H9 (cell line): ENCODE measurements at regions not wholly inside any gene's neighbourhood (a gene's known extent, or its start where the extent isn't known, plus 50 kb on each side); places are given as distances from the start of the nearest gene placed in this dataset.

Experiments used
- DNase-seq: peaks from one replicate; pipeline ENCODE4 v3.0.0-alpha.2; 2017
- H2AFZ ChIP-seq: one replicate; pipeline ENCODE4 v1.6.1; 2013; ENCODE audit warnings: mild to moderate bottlenecking, low read length, control low read depth, moderate library complexity
- H2AK5ac ChIP-seq: 2 replicates; pipeline ENCODE4 v1.6.1; 2013; ENCODE audit warnings: low read length, control low read depth, mixed read lengths; ENCODE audit not compliant: insufficient read length
- H2BK120ac ChIP-seq: one replicate; pipeline ENCODE4 v1.6.1; 2013; ENCODE audit warnings: low read depth, mild to moderate bottlenecking, low read length, control low read depth, inconsistent platforms; ENCODE audit not compliant: poor library complexity, severe bottlenecking
- H2BK12ac ChIP-seq: 2 replicates; pipeline ENCODE4 v1.6.1; 2013; ENCODE audit warnings: low read length, control low read depth, mixed read lengths, low read depth; ENCODE audit not compliant: insufficient read length
- H2BK15ac ChIP-seq: 2 replicates; pipeline ENCODE4 v1.6.1; 2013; ENCODE audit warnings: low read depth, low read length, control low read depth
- H2BK20ac ChIP-seq: one replicate; pipeline ENCODE4 v1.6.1; 2013; ENCODE audit warnings: low read depth, mild to moderate bottlenecking, low read length, control low read depth, inconsistent platforms; ENCODE audit not compliant: poor library complexity, severe bottlenecking
- H2BK5ac ChIP-seq: 2 replicates; pipeline ENCODE4 v1.6.1; 2013; ENCODE audit warnings: low read length, control low read depth, mixed read lengths; ENCODE audit not compliant: insufficient read length
- H3K14ac ChIP-seq: 2 replicates; pipeline ENCODE4 v1.6.1; 2013; ENCODE audit warnings: low read length, control low read depth; ENCODE audit not compliant: insufficient read depth
- H3K18ac ChIP-seq: 2 replicates; pipeline ENCODE4 v1.6.1; 2013; ENCODE audit warnings: low read depth, mild to moderate bottlenecking, mixed read lengths, low read length, control low read depth; ENCODE audit not compliant: insufficient read length
- H3K23ac ChIP-seq: 2 replicates; pipeline ENCODE4 v1.6.1; 2013; ENCODE audit warnings: low read length, control low read depth, mixed read lengths, low read depth; ENCODE audit not compliant: insufficient read length
- H3K23me2 ChIP-seq: 2 replicates; pipeline ENCODE4 v1.6.1; 2013; ENCODE audit warnings: low read depth, mild to moderate bottlenecking, mixed read lengths, low read length, control low read depth; ENCODE audit not compliant: insufficient read length, poor library complexity, severe bottlenecking
- H3K27ac ChIP-seq: 2 replicates; pipeline ENCODE4 v1.5.1; 2013; ENCODE audit warnings: low read length, control low read depth, mixed read lengths, low read depth; ENCODE audit not compliant: insufficient read length
- H3K27me3 ChIP-seq: 2 replicates; pipeline ENCODE4 v1.6.1; 2013; ENCODE audit warnings: low read length, control low read depth, inconsistent platforms; ENCODE audit not compliant: insufficient read depth
- H3K4ac ChIP-seq: 2 replicates; pipeline ENCODE4 v1.6.1; 2013; ENCODE audit warnings: low read depth, mild to moderate bottlenecking, control low read depth, inconsistent platforms, low read length, moderate library complexity
- H3K4me1 ChIP-seq: 2 replicates; pipeline ENCODE4 v1.6.1; 2013; ENCODE audit warnings: low read length, control low read depth, inconsistent platforms; ENCODE audit not compliant: insufficient read depth
- H3K4me2 ChIP-seq: 2 replicates; pipeline ENCODE4 v1.6.1; 2013; ENCODE audit warnings: low read length, control low read depth, mixed read lengths; ENCODE audit not compliant: insufficient read length, insufficient read depth
- H3K56ac ChIP-seq: 2 replicates; pipeline ENCODE4 v1.6.1; 2013; ENCODE audit warnings: low read depth, mild to moderate bottlenecking, mixed read lengths, low read length, control low read depth; ENCODE audit not compliant: insufficient read length
- H3K79me1 ChIP-seq: 2 replicates; pipeline ENCODE4 v1.6.1; 2013; ENCODE audit warnings: low read depth, mild to moderate bottlenecking, moderate library complexity, low read length, control low read depth, inconsistent platforms; ENCODE audit not compliant: insufficient read depth, poor library complexity, severe bottlenecking
- H3K79me2 ChIP-seq: 2 replicates; pipeline ENCODE4 v1.6.1; 2013; ENCODE audit warnings: low read length, control low read depth, inconsistent platforms; ENCODE audit not compliant: insufficient read depth
- H3K9ac ChIP-seq: 2 replicates; pipeline ENCODE4 v1.6.1; 2013; ENCODE audit warnings: low read length, control low read depth, mixed read lengths; ENCODE audit not compliant: insufficient read length; ENCODE audit errors: extremely low read depth
- H3K9me3 ChIP-seq: one replicate; pipeline ENCODE4 v1.6.1; 2013; ENCODE audit warnings: low read depth, low read length, inconsistent platforms; ENCODE audit not compliant: control insufficient read depth
- H3T11ph ChIP-seq: one replicate; pipeline ENCODE4 v1.6.1; 2013; ENCODE audit warnings: mild to moderate bottlenecking, low read length, control low read depth, inconsistent platforms
- H4K20me1 ChIP-seq: one replicate; pipeline ENCODE4 v1.6.1; 2013; ENCODE audit not compliant: control insufficient read depth, insufficient read length, insufficient read depth
- H4K5ac ChIP-seq: 2 replicates; pipeline ENCODE4 v1.6.1; 2013; ENCODE audit warnings: low read depth, mild to moderate bottlenecking, mixed read lengths, low read length, control low read depth; ENCODE audit not compliant: insufficient read length
- H4K8ac ChIP-seq: replicated peaks from 2 replicates; pipeline ENCODE4 v1.6.1; 2013; ENCODE audit warnings: low read length, control low read depth, mixed read lengths, low read depth; ENCODE audit not compliant: insufficient read length
- H4K91ac ChIP-seq: 2 replicates; pipeline ENCODE4 v1.6.1; 2013; ENCODE audit warnings: low read depth, mild to moderate bottlenecking, moderate library complexity, mixed read lengths, low read length, control low read depth; ENCODE audit not compliant: insufficient read length
- H3K27ac Mint-ChIP-seq, 3 experiments: 2 replicates in 2 of 3; 3 replicates in 1 of 3; pipeline ENCODE4 v1.8.0; 2020 to 2021; ENCODE audit warnings: mixed read lengths in 3 of 3, mild to moderate bottlenecking in 1 of 3, moderate library complexity in 1 of 3
- H3K27me3 Mint-ChIP-seq: 2 replicates; pipeline ENCODE4 v1.8.0; 2021; ENCODE audit warnings: low read depth, mild to moderate bottlenecking, moderate library complexity, mixed read lengths
- H3K36me3 Mint-ChIP-seq, 3 experiments: 2 replicates in 2 of 3; 3 replicates in 1 of 3; pipeline ENCODE4 v1.8.0; 2020 to 2021; ENCODE audit warnings: low read depth in 3 of 3, mixed read lengths in 3 of 3; ENCODE audit not compliant: insufficient read depth in 1 of 3
- H3K4me1 Mint-ChIP-seq, 2 experiments: 2 replicates each; pipeline ENCODE4 v1.8.0; 2020; ENCODE audit warnings: mixed read lengths in 2 of 2
- H3K4me3 Mint-ChIP-seq, 2 experiments: 2 replicates in 1 of 2; 3 replicates in 1 of 2; pipeline ENCODE4 v1.8.0; 2020 to 2021; ENCODE audit warnings: mild to moderate bottlenecking in 2 of 2, mixed read lengths in 2 of 2, moderate library complexity in 1 of 2
- H3K9me3 Mint-ChIP-seq, 2 experiments: 2 replicates in 1 of 2; 3 replicates in 1 of 2; pipeline ENCODE4 v1.8.0; 2020; ENCODE audit warnings: mild to moderate bottlenecking in 2 of 2, mixed read lengths in 2 of 2, moderate library complexity in 1 of 2
- WGBS: extraction: QIAGEN DNeasy Blood & Tissue Kit; methylation state at CpG from one replicate; pipeline ENCODE4 v1.1.7; 2013; ENCODE audit warnings: missing lambda C conversion rate, low lambda C conversion rate, mixed read lengths; ENCODE audit not compliant: insufficient read length; ENCODE audit errors: extremely low coverage; 5-methylcytosine and 5-hydroxymethylcytosine counted together
- TF ChIP-seq, protein P1 (sequence below): fragments of 200-600 bp; sonication (generic); conservative IDR thresholded peaks from 3 replicates; pipeline ENCODE4 v1.8.0; 2021; ENCODE audit warnings: antibody characterized with exemption, mild to moderate bottlenecking

DNA sequence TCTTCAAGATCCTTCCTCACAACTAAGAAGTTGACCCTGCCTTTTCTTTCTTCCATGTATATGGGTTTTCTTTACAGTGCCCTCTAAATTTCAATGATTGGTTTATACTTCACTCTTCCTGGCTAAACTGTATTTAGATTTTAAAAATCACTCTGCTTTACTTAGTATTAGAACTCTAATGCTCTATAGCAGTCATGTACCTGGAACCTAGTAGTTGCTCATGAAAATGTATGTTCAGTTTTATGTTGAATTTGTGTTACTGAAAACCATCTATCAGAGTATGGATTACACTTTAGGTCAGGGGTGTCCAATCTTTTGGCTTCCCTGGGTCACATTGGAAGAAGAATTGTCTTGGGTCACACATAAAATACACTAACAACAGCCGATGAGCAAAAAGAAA lies 1024.3 kb downstream of the NR2F1-AS1 start:
- no peak overlapping the region for H3K27ac ChIP-seq

More for the DNA sequence above, 1024.3 kb downstream of the NR2F1-AS1 start:
- H4K91ac ChIP-seq, result no peak overlapping the region
- H2BK20ac ChIP-seq, result no peak overlapping the region
- no peak overlapping the region for H4K8ac ChIP-seq
- TF ChIP-seq, protein P1, sequence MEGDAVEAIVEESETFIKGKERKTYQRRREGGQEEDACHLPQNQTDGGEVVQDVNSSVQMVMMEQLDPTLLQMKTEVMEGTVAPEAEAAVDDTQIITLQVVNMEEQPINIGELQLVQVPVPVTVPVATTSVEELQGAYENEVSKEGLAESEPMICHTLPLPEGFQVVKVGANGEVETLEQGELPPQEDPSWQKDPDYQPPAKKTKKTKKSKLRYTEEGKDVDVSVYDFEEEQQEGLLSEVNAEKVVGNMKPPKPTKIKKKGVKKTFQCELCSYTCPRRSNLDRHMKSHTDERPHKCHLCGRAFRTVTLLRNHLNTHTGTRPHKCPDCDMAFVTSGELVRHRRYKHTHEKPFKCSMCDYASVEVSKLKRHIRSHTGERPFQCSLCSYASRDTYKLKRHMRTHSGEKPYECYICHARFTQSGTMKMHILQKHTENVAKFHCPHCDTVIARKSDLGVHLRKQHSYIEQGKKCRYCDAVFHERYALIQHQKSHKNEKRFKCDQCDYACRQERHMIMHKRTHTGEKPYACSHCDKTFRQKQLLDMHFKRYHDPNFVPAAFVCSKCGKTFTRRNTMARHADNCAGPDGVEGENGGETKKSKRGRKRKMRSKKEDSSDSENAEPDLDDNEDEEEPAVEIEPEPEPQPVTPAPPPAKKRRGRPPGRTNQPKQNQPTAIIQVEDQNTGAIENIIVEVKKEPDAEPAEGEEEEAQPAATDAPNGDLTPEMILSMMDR, result no peak
- no peak for DNase-seq
- no peak overlapping the region for H3K4ac ChIP-seq
- H3K56ac ChIP-seq, result no peak overlapping the region
- no peaks in the 10 kb centered on the region for H3K79me2 ChIP-seq
- H3K9ac ChIP-seq, result no peak overlapping the region
- no peak overlapping the region for H2AK5ac ChIP-seq
- H2BK5ac ChIP-seq, result no peak overlapping the region
- no peak overlapping the region for H2BK12ac ChIP-seq
- peaks cover 13% of the 10 kb centered on the region in 2 experiments for H3K4me1 Mint-ChIP-seq
- no peaks in the 10 kb centered on the region for H3K27me3 Mint-ChIP-seq
- no peak overlapping the region for H4K5ac ChIP-seq
- H3K9me3 ChIP-seq, result no peaks in the 10 kb centered on the region
- no peaks in the 10 kb centered on the region for H3K79me1 ChIP-seq
- no peaks in the 10 kb centered on the region for H4K20me1 ChIP-seq
- no peaks in the 10 kb centered on the region for H3K23me2 ChIP-seq
- no peak overlapping the region for H2AFZ ChIP-seq
- no peak overlapping the region for H3K23ac ChIP-seq
- no peak overlapping the region for H3K18ac ChIP-seq
- H3K4me3 Mint-ChIP-seq, result no peak overlapping the region
- H3T11ph ChIP-seq, result no peak overlapping the region
- WGBS, result no CpG with 5 or more reads among the region's 1 CpG
- no peaks in the 10 kb centered on the region for H3K4me1 ChIP-seq
- H3K27me3 ChIP-seq, result no peaks in the 10 kb centered on the region
- no peak overlapping the region for H2BK15ac ChIP-seq
- H3K27ac Mint-ChIP-seq, result no peak overlapping the region
- no peaks in the 10 kb centered on the region for H3K36me3 Mint-ChIP-seq
- H3K9me3 Mint-ChIP-seq, result no peaks in the 10 kb centered on the region
- H3K14ac ChIP-seq, result no peak overlapping the region
- H2BK120ac ChIP-seq, result no peak overlapping the region
- H3K4me2 ChIP-seq, result no peak overlapping the region
